K562 (cell line): ENCODE measurements at regions not wholly inside any gene's neighbourhood (a gene's known extent, or its start where the extent isn't known, plus 50 kb on each side); places are given as distances from the start of the nearest gene placed in this dataset.

Source experiments
- ATAC-seq: fragments of 200-7000 bp; cut with Tn5 transposase; 3 replicates; pipeline ENCODE4 v1.9.1; 2020; ENCODE audit warnings: moderate library complexity
- BruUV-seq: library from RNA; stranded (reverse); fragments of 400-500 nt; replicated peaks from 2 replicates; lab custom pipeline; 2021; lab: Mats Ljungman, UMichigan
- CTCF ChIA-PET: fragments of 300-600 bp; formaldehyde crosslinking; extraction: SDS; loops from one replicate; lab custom pipeline; 2021; ENCODE audit warnings: low intra/inter-chr PET ratio; lab: Yijun Ruan, JAX
- POLR2A ChIA-PET: fragments of 300-600, 350-650 bp; sonication (Branson Sonifier 250); formaldehyde crosslinking; extraction: SDS; loops from one replicate; lab custom pipeline; 2021; ENCODE audit warnings: antibody characterized with exemption, inconsistent platforms; lab: Yijun Ruan, JAX
- DNase-seq, 4 experiments: peaks; one replicate each; pipeline versions ENCODE4 v3.0.0 to v3.0.0-alpha.2; 2011 to 2018; ENCODE audit warnings: low spot score in 3 of 4, mixed read lengths in 3 of 4; ENCODE audit errors: extremely low read depth in 1 of 4
- FAIRE-seq: peaks from 2 replicates; lab custom pipeline; 2011; peaks lifted over from hg19 to GRCh38; lab: Jason Lieb, UNC
- H2AFZ ChIP-seq: 2 replicates; pipeline ENCODE4 v1.6.0; 2011; ENCODE audit warnings: low read depth, low read length, control low read depth, inconsistent platforms
- H3K27ac ChIP-seq: fragments of 200-600 bp; 3 replicates; pipeline ENCODE4 v1.8.0; 2011; ENCODE audit warnings: low read depth, mild to moderate bottlenecking, control low read depth, inconsistent platforms, low read length, moderate library complexity, mixed read lengths; ENCODE audit errors: extremely low read depth
- H3K27me3 ChIP-seq, 2 experiments: fragments of 300-600 bp in 1 of 2; 2 replicates in 1 of 2; 3 replicates in 1 of 2; pipeline versions ENCODE4 v1.6.0 to v1.8.0; 2011; ENCODE audit warnings: inconsistent platforms in 2 of 2, low read length in 2 of 2, mild to moderate bottlenecking in 1 of 2, mixed read lengths in 1 of 2, moderate library complexity in 1 of 2; ENCODE audit not compliant: control insufficient read depth in 2 of 2, insufficient read depth in 2 of 2
- H3K36me3 ChIP-seq: fragments of 300-600 bp; 3 replicates; pipeline ENCODE4 v1.8.0; 2011; ENCODE audit warnings: mild to moderate bottlenecking, low read length, inconsistent platforms; ENCODE audit not compliant: control insufficient read depth, insufficient read depth
- H3K4me1 ChIP-seq, 2 experiments: fragments of 200-600 bp in 1 of 2; replicated peaks in 1 of 2; 2 replicates in 1 of 2; 3 replicates in 1 of 2; pipeline versions ENCODE4 v1.5.1 to v1.8.0; 2011; ENCODE audit warnings: inconsistent platforms in 2 of 2, low read length in 2 of 2, mild to moderate bottlenecking in 1 of 2, mixed read lengths in 1 of 2, moderate library complexity in 1 of 2; ENCODE audit not compliant: control insufficient read depth in 2 of 2, insufficient read depth in 2 of 2
- H3K4me2 ChIP-seq: 2 replicates; pipeline ENCODE4 v1.6.1; 2011; ENCODE audit warnings: low read length, control low read depth, inconsistent platforms, mixed read lengths; ENCODE audit not compliant: insufficient read depth
- H3K4me3 ChIP-seq: fragments of 200-600 bp; sonication (generic), shearing (Covaris generic); 2 replicates; pipeline ENCODE4 v1.5.1; 2016; ENCODE audit warnings: control low read depth, inconsistent platforms
- H3K79me2 ChIP-seq: fragments of 200-600 bp; 3 replicates; pipeline ENCODE4 v1.8.0; 2011; ENCODE audit warnings: low read length, inconsistent platforms; ENCODE audit not compliant: control insufficient read depth, insufficient read depth
- H3K9ac ChIP-seq, 2 experiments: 2 replicates each; pipeline versions ENCODE4 v1.6.0 to v1.6.1; 2011; ENCODE audit warnings: low read depth in 2 of 2, low read length in 2 of 2, control low read depth in 1 of 2, inconsistent platforms in 1 of 2, mild to moderate bottlenecking in 1 of 2, mixed read lengths in 1 of 2; ENCODE audit not compliant: insufficient read depth in 1 of 2
- H3K9me1 ChIP-seq: one replicate; pipeline ENCODE4 v1.6.0; 2011; ENCODE audit warnings: inconsistent platforms, mild to moderate bottlenecking, low read length, moderate library complexity; ENCODE audit not compliant: control insufficient read depth, insufficient read depth
- H3K9me3 ChIP-seq: replicated peaks from 2 replicates; pipeline ENCODE4 v1.5.1; 2011; ENCODE audit warnings: low read depth, low read length, inconsistent platforms; ENCODE audit not compliant: control insufficient read depth, insufficient read depth
- H4K20me1 ChIP-seq: replicated peaks from 2 replicates; pipeline ENCODE4 v1.6.1; 2011; ENCODE audit warnings: low read length, inconsistent platforms, mixed read lengths; ENCODE audit not compliant: control insufficient read depth, insufficient read depth
- CXXC5 ChIP-seq: fragments of 250-450 bp; sonication (Bioruptor Pico); IDR thresholded peaks from 2 replicates; pipeline ENCODE4 v1.8.0; 2022; ENCODE audit warnings: inconsistent platforms, mild to moderate bottlenecking, moderate library complexity
- DPF2 ChIP-seq: fragments of 450-650 bp; IDR thresholded peaks from 2 replicates; pipeline ENCODE4 v1.6.1; 2016
- ERF ChIP-seq: fragments of 450-650 bp; formaldehyde crosslinking; IDR thresholded peaks from 2 replicates; pipeline ENCODE4 v1.4.0; 2020; ENCODE audit warnings: mild to moderate bottlenecking, mixed read lengths
- MCM7 ChIP-seq, 2 experiments: fragments of 450-650 bp; IDR thresholded peaks; 2 replicates each; pipeline ENCODE4 v1.6.1; 2016 to 2018
- MECOM ChIP-seq: fragments of 250-450 bp; sonication (Bioruptor Pico); IDR thresholded peaks from 2 replicates; pipeline ENCODE4 v1.8.0; 2022; ENCODE audit warnings: inconsistent platforms
- NR2C2 ChIP-seq, 2 experiments: fragments of 200-800 bp in 1 of 2; sonication (Bioruptor generic) in 1 of 2; sonication (generic) in 1 of 2; formaldehyde crosslinking in 1 of 2; IDR thresholded peaks; 2 replicates each; pipeline versions ENCODE4 v1.6.1 to v1.8.0; 2016 to 2022; ENCODE audit warnings: mild to moderate bottlenecking in 1 of 2, missing compliant biosample characterization in 1 of 2, missing genetic modification characterization in 1 of 2, missing genetic modification reagents in 1 of 2
- NR4A1 ChIP-seq, 2 experiments: fragments of 250-450 bp in 1 of 2; fragments of 450-650 bp in 1 of 2; sonication (Bioruptor Pico) in 1 of 2; IDR thresholded peaks; 2 replicates each; pipeline versions ENCODE4 v1.4.0 to v1.6.1; 2016 to 2020; ENCODE audit warnings: mild to moderate bottlenecking in 2 of 2, missing compliant biosample characterization in 1 of 2, missing genetic modification characterization in 1 of 2, moderate library complexity in 1 of 2
- RAD51 ChIP-seq: fragments of 450-650 bp; IDR thresholded peaks from 2 replicates; pipeline ENCODE4 v1.7.1; 2016; ENCODE audit warnings: low read depth, mild to moderate bottlenecking, borderline replicate concordance
- SLC30A9 ChIP-seq: fragments of 250-450 bp; sonication (Bioruptor Pico); IDR thresholded peaks from 2 replicates; pipeline ENCODE4 v1.8.0; 2022; ENCODE audit warnings: mild to moderate bottlenecking, moderate library complexity
- ZBED1 ChIP-seq: IDR thresholded peaks from 2 replicates; pipeline ENCODE4 v1.6.1; 2014
- ZKSCAN1 ChIP-seq: fragments of 150-350 bp; IDR thresholded peaks from 2 replicates; pipeline ENCODE4 v1.6.1; 2016; ENCODE audit warnings: low read depth, low read length
- ZKSCAN8 ChIP-seq: fragments of 200-800 bp; sonication (Bioruptor generic); IDR thresholded peaks from 2 replicates; pipeline ENCODE4 v1.6.1; 2016; ENCODE audit warnings: missing genetic modification characterization, missing compliant biosample characterization
- WGBS: fragments of 100-300 bp; shearing (Covaris generic); methylation state at CpG from one replicate; pipeline ENCODE4 v1.1.6; 2016; ENCODE audit warnings: low coverage, mixed read lengths; ENCODE audit not compliant: insufficient coverage; ENCODE audit errors: missing lambda C conversion rate; 5-methylcytosine and 5-hydroxymethylcytosine counted together
- in situ Hi-C: fragments of 300-500 bp; cut with MboI; formaldehyde crosslinking; loops from 4 replicates; pipeline ENCODE4 v1.15.0; 2018; ENCODE audit warnings: inconsistent platforms, mixed read lengths
- intact Hi-C: fragments of 100-400 bp; cut with micrococcal nuclease; formaldehyde crosslinking; loops from 2 replicates; pipeline ENCODE4 v1.14.2; 2022
- TF ChIP-seq, protein P1 (sequence below): IDR thresholded peaks from 3 replicates; pipeline ENCODE4 v1.6.1; 2011; ENCODE audit warnings: borderline replicate concordance, mild to moderate bottlenecking, moderate library complexity; ENCODE audit not compliant: insufficient read length; ENCODE audit errors: extremely low read depth
- TF ChIP-seq, protein P2 (sequence below), 2 experiments: IDR thresholded peaks; 2 replicates each; pipeline ENCODE4 v1.6.1; 2012; ENCODE audit warnings: improper control_type of control experiment in 2 of 2, low read depth in 2 of 2, low read length in 2 of 2, borderline replicate concordance in 1 of 2

DNA sequence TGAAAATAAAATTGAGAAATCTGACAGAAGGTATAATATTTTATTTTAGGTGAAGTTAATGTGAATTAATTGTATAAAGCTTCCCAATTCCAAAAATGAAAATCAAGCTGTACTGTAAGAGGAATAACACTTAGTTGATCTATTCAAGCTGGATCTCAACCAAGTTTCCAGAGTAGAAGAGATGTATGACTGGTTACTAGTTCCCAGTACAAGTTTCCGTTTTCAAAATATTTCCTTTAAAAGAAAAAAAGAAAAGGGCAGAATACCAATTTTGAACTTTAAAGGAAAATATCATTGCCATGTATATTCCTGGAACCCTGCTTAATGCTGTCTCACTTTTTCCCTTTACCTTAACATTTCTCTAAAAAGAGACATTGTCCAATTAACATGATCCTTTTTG, 308.5 kb downstream of the IRS1 start (continued):
- no peak for TF ChIP-seq DPF2
- no peak for TF ChIP-seq ZBED1
- TF ChIP-seq SLC30A9 = no peak
- TF ChIP-seq ZKSCAN1 = no peak
- TF ChIP-seq, protein P1, sequence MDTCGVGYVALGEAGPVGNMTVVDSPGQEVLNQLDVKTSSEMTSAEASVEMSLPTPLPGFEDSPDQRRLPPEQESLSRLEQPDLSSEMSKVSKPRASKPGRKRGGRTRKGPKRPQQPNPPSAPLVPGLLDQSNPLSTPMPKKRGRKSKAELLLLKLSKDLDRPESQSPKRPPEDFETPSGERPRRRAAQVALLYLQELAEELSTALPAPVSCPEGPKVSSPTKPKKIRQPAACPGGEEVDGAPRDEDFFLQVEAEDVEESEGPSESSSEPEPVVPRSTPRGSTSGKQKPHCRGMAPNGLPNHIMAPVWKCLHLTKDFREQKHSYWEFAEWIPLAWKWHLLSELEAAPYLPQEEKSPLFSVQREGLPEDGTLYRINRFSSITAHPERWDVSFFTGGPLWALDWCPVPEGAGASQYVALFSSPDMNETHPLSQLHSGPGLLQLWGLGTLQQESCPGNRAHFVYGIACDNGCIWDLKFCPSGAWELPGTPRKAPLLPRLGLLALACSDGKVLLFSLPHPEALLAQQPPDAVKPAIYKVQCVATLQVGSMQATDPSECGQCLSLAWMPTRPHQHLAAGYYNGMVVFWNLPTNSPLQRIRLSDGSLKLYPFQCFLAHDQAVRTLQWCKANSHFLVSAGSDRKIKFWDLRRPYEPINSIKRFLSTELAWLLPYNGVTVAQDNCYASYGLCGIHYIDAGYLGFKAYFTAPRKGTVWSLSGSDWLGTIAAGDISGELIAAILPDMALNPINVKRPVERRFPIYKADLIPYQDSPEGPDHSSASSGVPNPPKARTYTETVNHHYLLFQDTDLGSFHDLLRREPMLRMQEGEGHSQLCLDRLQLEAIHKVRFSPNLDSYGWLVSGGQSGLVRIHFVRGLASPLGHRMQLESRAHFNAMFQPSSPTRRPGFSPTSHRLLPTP = no peak
- no peak for TF ChIP-seq ERF
- no peak for TF ChIP-seq CXXC5 (CRISPR knock-in tag)
- no peak for TF ChIP-seq MCM7 (IDR thresholded peaks at IDR 0.05)
- no peak for TF ChIP-seq MECOM
- TF ChIP-seq ZKSCAN8 (CRISPR knock-in tag) = no peak

GRCh38 chr2:226489775-226490541, 309.7 kb downstream of the IRS1 start:
- H3K9me3 ChIP-seq = no peaks in the 10 kb centered on the region
- in situ Hi-C loops = no loop called here
- WGBS = 0% methylated on average over 10 of the region's 10 CpGs
- H4K20me1 ChIP-seq = no peaks in the 10 kb centered on the region
- no peaks in the 10 kb centered on the region for H3K36me3 ChIP-seq
- TF ChIP-seq NR4A1 (CRISPR knock-in tag; IDR thresholded peaks at IDR 0.05) (no peak), NR4A1 (tag; IDR thresholded peaks at IDR 0.05) (no peak), NR2C2 (CRISPR knock-in tag; IDR thresholded peaks at IDR 0.05) (no peak), NR2C2 (tag; IDR thresholded peaks at IDR 0.05) (no peak), RAD51 (no peak)
- TF ChIP-seq, protein P2, sequence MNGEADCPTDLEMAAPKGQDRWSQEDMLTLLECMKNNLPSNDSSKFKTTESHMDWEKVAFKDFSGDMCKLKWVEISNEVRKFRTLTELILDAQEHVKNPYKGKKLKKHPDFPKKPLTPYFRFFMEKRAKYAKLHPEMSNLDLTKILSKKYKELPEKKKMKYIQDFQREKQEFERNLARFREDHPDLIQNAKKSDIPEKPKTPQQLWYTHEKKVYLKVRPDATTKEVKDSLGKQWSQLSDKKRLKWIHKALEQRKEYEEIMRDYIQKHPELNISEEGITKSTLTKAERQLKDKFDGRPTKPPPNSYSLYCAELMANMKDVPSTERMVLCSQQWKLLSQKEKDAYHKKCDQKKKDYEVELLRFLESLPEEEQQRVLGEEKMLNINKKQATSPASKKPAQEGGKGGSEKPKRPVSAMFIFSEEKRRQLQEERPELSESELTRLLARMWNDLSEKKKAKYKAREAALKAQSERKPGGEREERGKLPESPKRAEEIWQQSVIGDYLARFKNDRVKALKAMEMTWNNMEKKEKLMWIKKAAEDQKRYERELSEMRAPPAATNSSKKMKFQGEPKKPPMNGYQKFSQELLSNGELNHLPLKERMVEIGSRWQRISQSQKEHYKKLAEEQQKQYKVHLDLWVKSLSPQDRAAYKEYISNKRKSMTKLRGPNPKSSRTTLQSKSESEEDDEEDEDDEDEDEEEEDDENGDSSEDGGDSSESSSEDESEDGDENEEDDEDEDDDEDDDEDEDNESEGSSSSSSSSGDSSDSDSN (IDR thresholded peaks at IDR 0.05; ENCODE audit: borderline replicate concordance in 1 of 2, low read depth in 2 of 2, low read length in 2 of 2) = no peak
- TF ChIP-seq, all 486 proteins: peak for 0
- Histone ChIP-seq H3K27me3 (no peaks in the 10 kb centered on the region), H3K9ac (no peak overlapping the region), H3K79me2 (no peaks in the 10 kb centered on the region), H3K27ac (no peak overlapping the region), H3K4me3 (no peak overlapping the region), H3K4me1 (no peaks in the 10 kb centered on the region), H3K4me2 (no peak overlapping the region), H2AFZ (no peak overlapping the region), H3K9me1 (no peaks in the 10 kb centered on the region)
- ChIA-PET POLR2A (no interaction called here), CTCF (no interaction called here)
- DNase-seq (no peak), ATAC-seq (no peak), FAIRE-seq (no peak)
- intact Hi-C loops = no loop called here
- no TSS peak for BruUV-seq
